Kidney (tissue), 13 donors: ENCODE measurements at regions not wholly inside any gene's neighbourhood (a gene's known extent, or its start where the extent isn't known, plus 50 kb on each side); places are given as distances from the start of the nearest gene placed in this dataset.

ENCODE experiments used
- DNase-seq, 5 donors: peaks; one replicate each; pipeline ENCODE4 v3.0.0-alpha.2; 2013 to 2020
- FAIRE-seq: peaks from 2 replicates; lab custom pipeline; 2012; peaks lifted over from hg19 to GRCh38; lab: Jason Lieb, UNC
- H3K27ac ChIP-seq, 2 donors: one replicate each; pipeline ENCODE4 v1.7.0; 2013; ENCODE audit warnings: low read depth in 2 of 2, low read length in 2 of 2, inconsistent platforms in 1 of 2
- H3K27me3 ChIP-seq: one replicate; pipeline ENCODE4 v1.7.1; 2013; ENCODE audit warnings: low read length, inconsistent platforms; ENCODE audit not compliant: control insufficient read depth, insufficient read depth
- H3K36me3 ChIP-seq, 3 donors: one replicate each; pipeline versions ENCODE4 v1.7.0 to v1.7.1; 2013; ENCODE audit warnings: low read length in 3 of 3, control low read depth in 1 of 3, inconsistent platforms in 1 of 3; ENCODE audit not compliant: insufficient read depth in 3 of 3, control insufficient read depth in 2 of 3
- H3K4me1 ChIP-seq, 3 donors: one replicate each; pipeline versions ENCODE4 v1.7.0 to v1.7.1; 2013; ENCODE audit warnings: low read length in 3 of 3, inconsistent platforms in 1 of 3, low read depth in 1 of 3; ENCODE audit not compliant: control insufficient read depth in 2 of 3, insufficient read depth in 2 of 3
- H3K4me3 ChIP-seq, 3 donors: one replicate each; pipeline versions ENCODE4 v1.7.0 to v1.8.1; 2013; ENCODE audit warnings: low read length in 3 of 3, control low read depth in 1 of 3, inconsistent platforms in 1 of 3
- H3K9ac ChIP-seq, 3 donors: one replicate each; pipeline versions ENCODE4 v1.7.0 to v1.7.1; 2013; ENCODE audit warnings: low read length in 3 of 3, control low read depth in 1 of 3, inconsistent platforms in 1 of 3
- H3K9me3 ChIP-seq, 3 donors: one replicate each; pipeline versions ENCODE4 v1.7.0 to v1.7.1; 2013; ENCODE audit warnings: low read length in 3 of 3, control low read depth in 1 of 3, inconsistent platforms in 1 of 3; ENCODE audit not compliant: control insufficient read depth in 2 of 3, insufficient read depth in 1 of 3
- CTCF ChIP-seq: IDR thresholded peaks from 3 replicates; pipeline ENCODE4 v1.5.1; 2012; ENCODE audit warnings: mild to moderate bottlenecking, moderate library complexity, borderline replicate concordance; ENCODE audit not compliant: insufficient read depth; ENCODE audit errors: extremely low read depth
- intact Hi-C: fragments of 100-400 bp; cut with DNase I; formaldehyde crosslinking; loops from one replicate; pipeline ENCODE4 v1.11.1; 2022
- donor health status: control.
- donor health status: control.
- donor health status: control.
- donor health status: control.
- donor health status: control.
- donor health status: DM: yes; HTN: yes; CAD: no.
- donor health status: Normal renal cell carcinoma (clear cell type).

- TF ChIP-seq CTCF = no peak
- intact Hi-C loops = no loop called here
- no peaks in the 10 kb centered on the region for H3K9me3 ChIP-seq
- no peak overlapping the region for H3K4me3 ChIP-seq
- no peak for FAIRE-seq
- no peak for DNase-seq
- H3K27me3 ChIP-seq = no peaks in the 10 kb centered on the region
- no peak overlapping the region for H3K27ac ChIP-seq
- no peaks in the 10 kb centered on the region for H3K36me3 ChIP-seq
- no peaks in the 10 kb centered on the region for H3K4me1 ChIP-seq
- H3K9ac ChIP-seq = no peak overlapping the region
These were observed 68.6 kb upstream of the ONECUT1 start for GRCh38 chr15:52858782-52859176.

- no peak overlapping the region for H3K9ac ChIP-seq
- TF ChIP-seq CTCF = no peak
- no peak overlapping the region for H3K27ac ChIP-seq
- no peaks in the 10 kb centered on the region for H3K27me3 ChIP-seq
- FAIRE-seq (no peak), DNase-seq (no peak)
- intact Hi-C loops = no loop called here
- H3K36me3 ChIP-seq = no peaks in the 10 kb centered on the region
- no peaks in the 10 kb centered on the region for H3K4me1 ChIP-seq
- no peaks in the 10 kb centered on the region for H3K9me3 ChIP-seq
- H3K4me3 ChIP-seq = no peak overlapping the region
These were observed 68.0 kb upstream of the ONECUT1 start for GRCh38 chr15:52857937-52858781.

GRCh38 chr15:52857471-52857870, 67.3 kb upstream of the ONECUT1 start:
- H3K27ac ChIP-seq = no peak overlapping the region
- no peak for FAIRE-seq

More at GRCh38 chr15:52857471-52857870, 67.3 kb upstream of the ONECUT1 start:
- no peaks in the 10 kb centered on the region for H3K27me3 ChIP-seq
- no peak overlapping the region for H3K4me3 ChIP-seq
- H3K9me3 ChIP-seq = no peaks in the 10 kb centered on the region
- TF ChIP-seq CTCF = no peak
- no peaks in the 10 kb centered on the region for H3K36me3 ChIP-seq
- H3K9ac ChIP-seq = no peak overlapping the region
- H3K4me1 ChIP-seq = no peaks in the 10 kb centered on the region
- intact Hi-C loops = no loop called here
- no peak for DNase-seq
